Testis (tissue), 2 donors: ENCODE measurements at regions not wholly inside any gene's neighbourhood (a gene's known extent, or its start where the extent isn't known, plus 50 kb on each side); places are given as distances from the start of the nearest gene placed in this dataset.
"Not testable (repeated sequence)": the region's sequence is repeated elsewhere in the genome, so short reads cannot be mapped to it uniquely, and the experiment has no call there.

Experiments used
- DNase-seq: peaks from one replicate; pipeline ENCODE4 v3.0.0-alpha.2; 2019
- H3K27ac ChIP-seq, 2 donors: fragments of 200-600 bp; sonication (generic); one replicate each; pipeline ENCODE4 v1.5.1; 2019
- H3K27me3 ChIP-seq: fragments of 200-600 bp; sonication (generic); one replicate; pipeline ENCODE4 v1.5.1; 2019
- H3K36me3 ChIP-seq: fragments of 200-600 bp; sonication (generic); one replicate; pipeline ENCODE4 v1.5.1; 2017; ENCODE audit warnings: low read depth; ENCODE audit errors: missing control alignments
- H3K4me1 ChIP-seq: fragments of 200-600 bp; sonication (generic); one replicate; pipeline ENCODE4 v1.5.1; 2019
- H3K4me3 ChIP-seq, 2 donors: fragments of 200-600 bp; sonication (generic); one replicate each; pipeline ENCODE4 v1.5.1; 2017 to 2019
- H3K9me3 ChIP-seq: fragments of 200-600 bp; sonication (generic); one replicate; pipeline ENCODE4 v1.5.1; 2017
- CTCF ChIP-seq, 3 experiments: fragments of 450-650 bp in 2 of 3; fragments of 200-600 bp in 1 of 3; sonication (generic) in 1 of 3; IDR thresholded peaks; one replicate each; pipeline ENCODE4 v1.5.1; 2016 to 2019; ENCODE audit warnings: antibody characterized with exemption in 3 of 3, mild to moderate bottlenecking in 2 of 3, moderate library complexity in 1 of 3
- POLR2A ChIP-seq: fragments of 450-650 bp; IDR thresholded peaks from one replicate; pipeline ENCODE4 v1.6.1; 2017; ENCODE audit warnings: antibody characterized with exemption, mild to moderate bottlenecking, moderate library complexity
- WGBS, 2 donors: methylation state at CpG; one replicate each; pipeline ENCODE4 v1.1.5; 2018; 5-methylcytosine and 5-hydroxymethylcytosine counted together
- intact Hi-C: fragments of 100-400 bp; cut with DNase I; formaldehyde crosslinking; loops from one replicate; pipeline ENCODE4 v1.15.1; 2023; ENCODE audit warnings: low total_unique reads

DNA sequence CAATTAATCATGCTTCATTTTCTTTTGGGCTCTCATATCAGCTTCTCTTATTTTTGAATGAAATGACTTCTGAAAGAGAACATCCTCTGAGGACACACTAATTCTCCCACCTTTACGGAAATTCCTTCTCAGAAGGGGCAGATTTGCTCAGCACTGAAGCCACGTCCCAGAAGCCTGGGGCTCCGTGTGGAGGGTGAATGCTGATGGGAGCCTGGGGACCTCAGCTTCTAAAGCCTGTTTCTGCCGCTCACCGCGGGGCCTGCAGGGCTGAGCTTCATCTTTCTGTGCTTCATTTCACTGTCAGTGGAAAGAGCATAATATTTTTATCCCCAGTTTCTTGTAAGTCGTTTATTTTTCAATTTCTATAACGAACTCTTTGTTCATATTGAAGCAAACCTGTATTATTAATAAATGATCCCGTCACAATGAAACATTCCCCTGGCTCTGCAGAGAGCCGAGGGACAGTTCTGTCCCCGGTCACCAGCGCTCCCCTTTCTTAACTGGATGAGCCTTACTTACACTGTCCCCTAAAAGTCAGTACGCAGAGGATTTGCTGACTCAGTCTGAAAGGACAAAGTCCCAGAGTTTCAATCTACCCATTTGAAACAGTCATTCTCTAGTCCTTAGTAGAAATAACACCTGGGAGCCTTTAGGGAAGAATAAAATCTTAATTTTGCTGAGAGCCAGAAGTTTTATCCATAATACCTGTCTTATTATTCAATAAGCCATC, 364.6 kb upstream of the FAT1 start:
- WGBS, 2 donors, result 59 to 75% methylated on average over 13 of the region's 13 CpGs
- Histone ChIP-seq H3K27me3 (no peaks in the 10 kb centered on the region), H3K9me3 (no peaks in the 10 kb centered on the region), H3K4me1 (no peaks in the 10 kb centered on the region), H3K27ac (no peak overlapping the region), H3K4me3 (no peak overlapping the region), H3K36me3 (no peaks in the 10 kb centered on the region)
- DNase-seq, result no peak
- intact Hi-C loops, result no loop called here
- no peak for TF ChIP-seq CTCF (IDR thresholded peaks at IDR 0.05)
- no peak for TF ChIP-seq POLR2A

DNA sequence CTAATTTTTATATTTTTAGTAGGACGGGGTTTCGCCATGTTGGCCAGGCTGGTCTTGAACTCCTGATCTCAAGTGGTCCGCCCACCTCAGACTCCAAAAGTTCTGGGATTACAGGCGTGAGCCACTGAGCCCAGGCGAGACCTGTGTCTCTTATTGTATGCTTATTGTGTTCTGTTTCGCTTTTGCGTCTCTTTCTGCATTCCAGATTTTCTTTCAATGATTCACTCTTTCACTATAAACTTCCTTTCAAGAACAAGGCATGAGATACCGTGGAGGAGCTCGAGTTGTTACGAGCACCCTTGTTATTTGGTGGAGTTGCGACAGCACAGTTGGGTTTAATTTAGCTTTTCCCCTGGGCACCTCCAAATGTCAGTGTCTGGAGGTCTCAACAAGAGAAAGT, 366.7 kb upstream of the FAT1 start:
- 61 to 83% methylated on average over 11 of the region's 11 CpGs for WGBS, 2 donors
- DNase-seq, result no peak

DNA sequence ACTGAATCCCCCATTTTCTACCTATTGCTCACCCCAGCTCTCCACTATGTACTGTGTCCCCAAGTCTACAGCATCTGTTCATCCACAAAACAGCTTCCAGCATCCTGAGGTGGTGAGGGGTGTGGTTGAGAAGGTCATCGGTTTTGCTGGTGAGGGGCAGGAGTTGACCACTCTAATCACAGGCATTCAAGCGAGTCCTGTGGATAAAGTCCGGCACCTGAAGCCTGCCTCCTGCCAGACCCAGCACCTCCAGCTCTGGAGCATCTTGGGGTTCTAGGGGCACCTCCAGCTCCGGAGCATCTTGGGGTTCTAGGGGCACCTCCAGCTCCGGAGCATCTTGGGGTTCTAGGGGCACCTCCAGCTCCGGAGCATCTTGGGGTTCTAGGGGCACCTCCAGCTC, 367.2 kb upstream of the FAT1 start:
- H3K4me1 ChIP-seq, H3K36me3 ChIP-seq, H3K27me3 ChIP-seq, H3K9me3 ChIP-seq, intact Hi-C loops, DNase-seq, H3K4me3 ChIP-seq, H3K27ac ChIP-seq: not testable (repeated sequence)
- 65 to 79% methylated on average over 3 to 6 of the region's 6 CpGs for WGBS, 2 donors

More for the DNA sequence above, 366.7 kb upstream of the FAT1 start:
- Histone ChIP-seq H3K9me3 (no peaks in the 10 kb centered on the region), H3K4me3 (no peak overlapping the region), H3K27me3 (no peaks in the 10 kb centered on the region), H3K36me3 (no peaks in the 10 kb centered on the region), H3K4me1 (no peaks in the 10 kb centered on the region), H3K27ac (no peak overlapping the region)
- TF ChIP-seq CTCF (IDR thresholded peaks at IDR 0.05), result no peak
- TF ChIP-seq POLR2A, result no peak
- intact Hi-C loops, result no loop called here

GRCh38 chr4:187094144-187094543, 370.5 kb upstream of the FAT1 start:
- TF ChIP-seq POLR2A (no peak), CTCF (IDR thresholded peaks at IDR 0.05) (no peak)
- H3K36me3 ChIP-seq, result no peaks in the 10 kb centered on the region
- WGBS, 2 donors, result 47 to 59% methylated on average over 3 of the region's 3 CpGs

GRCh38 chr4:187098429-187098828, 374.8 kb upstream of the FAT1 start:
- 45% methylated on average over 2 of the region's 2 CpGs for WGBS, 2 donors
- intact Hi-C loops, result no loop called here

More at GRCh38 chr4:187094144-187094543, 370.5 kb upstream of the FAT1 start:
- no peaks in the 10 kb centered on the region for H3K9me3 ChIP-seq
- H3K4me3 ChIP-seq, result no peak overlapping the region
- DNase-seq, result no peak
- H3K4me1 ChIP-seq, result no peaks in the 10 kb centered on the region
- H3K27ac ChIP-seq, result no peak overlapping the region
- no peaks in the 10 kb centered on the region for H3K27me3 ChIP-seq
- intact Hi-C loops, result no loop called here

More at GRCh38 chr4:187098429-187098828, 374.8 kb upstream of the FAT1 start:
- no peaks in the 10 kb centered on the region for H3K36me3 ChIP-seq
- H3K4me3 ChIP-seq, result no peak overlapping the region
- H3K4me1 ChIP-seq, result no peaks in the 10 kb centered on the region
- DNase-seq, result no peak
- H3K9me3 ChIP-seq, result no peaks in the 10 kb centered on the region
- H3K27me3 ChIP-seq, result no peaks in the 10 kb centered on the region
- H3K27ac ChIP-seq, result no peak overlapping the region
- no peak for TF ChIP-seq POLR2A
- no peak for TF ChIP-seq CTCF (IDR thresholded peaks at IDR 0.05)
